ENCODE measurements at regions not wholly inside any gene's neighbourhood (a gene's known extent, or its start where the extent isn't known, plus 50 kb on each side); places are given as distances from the start of the nearest gene placed in this dataset.

GRCh38 chr2:216918088-216918680 is 58.3 kb upstream of the TNP1 start:
- peak; percentile 80 for DNase-seq

DNA sequence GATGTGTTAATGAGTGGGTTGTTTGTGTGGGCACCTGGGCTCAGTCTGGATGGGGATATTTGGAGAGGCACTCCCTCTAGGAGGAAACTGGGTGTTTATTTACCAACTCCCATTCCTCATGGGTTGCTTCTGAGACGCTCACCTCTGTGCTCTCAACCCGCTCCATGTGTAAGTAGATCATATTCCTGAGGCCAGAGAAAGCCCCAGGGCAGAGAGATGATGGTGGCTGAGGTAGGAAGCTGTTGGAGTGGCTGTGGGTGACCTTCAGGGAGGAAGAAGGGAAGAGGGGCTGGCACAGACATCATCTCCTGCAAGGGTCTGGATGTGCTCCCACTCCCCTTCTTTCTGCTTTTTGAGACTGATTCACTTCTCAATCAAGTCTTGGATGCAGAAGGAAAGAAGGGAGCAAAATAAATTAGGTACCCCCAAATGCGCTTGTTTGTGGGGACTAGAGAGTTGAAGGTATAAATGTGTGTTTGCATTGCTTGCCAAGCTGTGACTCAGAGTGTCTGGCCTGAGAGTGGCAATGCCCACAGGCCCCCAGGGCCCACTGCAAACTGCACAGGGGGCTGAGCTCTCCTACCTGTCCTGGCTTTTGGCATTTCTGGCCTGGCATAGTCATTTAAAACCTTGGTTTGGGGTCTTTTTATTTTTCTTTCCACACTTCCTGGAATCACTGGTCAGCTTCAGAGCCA is 57.2 kb upstream of the TNP1 start:
- no peak for DNase-seq

DNA sequence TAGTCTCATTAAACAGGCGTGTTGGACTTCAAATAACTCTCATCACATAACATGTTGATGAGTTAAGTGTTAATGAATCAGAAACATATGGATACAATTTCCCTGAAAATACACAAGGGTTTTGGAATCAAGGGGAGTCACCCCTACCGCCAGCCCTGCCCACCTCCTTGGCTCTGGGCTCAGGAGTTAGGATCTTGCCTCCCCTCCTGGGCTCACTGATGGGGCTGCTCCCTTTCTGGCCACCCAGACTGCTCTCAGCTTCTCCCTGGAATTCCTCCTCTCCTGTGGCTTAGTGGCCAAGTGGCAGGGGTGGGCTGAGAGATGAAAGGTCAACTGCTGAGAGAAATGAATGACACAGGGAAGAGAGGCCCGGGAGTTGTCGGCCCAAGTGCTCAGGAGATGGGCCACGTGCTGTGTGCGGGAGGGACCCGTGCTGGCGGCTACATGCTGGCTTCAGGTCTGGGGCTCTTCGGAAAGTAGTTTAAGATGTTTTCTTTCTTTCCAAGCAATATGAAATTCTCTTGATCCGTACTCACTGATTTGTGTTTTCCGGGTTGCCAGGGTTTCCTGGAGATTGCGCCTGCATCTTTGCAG is 55.8 kb upstream of the TNP1 start:
- DNase-seq: peak; percentile 27

- no peak for DNase-seq
These were observed 54.6 kb upstream of the TNP1 start for GRCh38 chr2:216914491-216914890.

DNA sequence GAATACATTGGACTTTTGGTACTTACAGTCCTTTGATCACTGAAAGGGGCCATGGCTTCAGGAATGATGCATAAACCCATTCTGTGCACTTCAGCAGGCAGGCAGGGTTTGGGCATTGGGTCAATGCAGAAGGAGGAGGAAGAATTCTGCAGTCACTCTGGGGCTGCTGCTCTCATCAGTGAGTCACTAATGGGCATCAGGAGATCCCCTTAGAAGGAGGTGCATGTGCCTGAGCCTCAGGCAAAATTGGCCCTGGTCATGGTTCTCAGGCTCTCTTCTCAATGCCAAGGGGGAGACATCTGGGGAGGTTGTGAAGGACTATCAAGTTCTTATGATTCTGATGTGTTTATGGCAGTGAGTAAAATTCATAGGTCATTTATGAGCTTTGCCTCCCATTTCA is 52.0 kb upstream of the TNP1 start:
- peak; percentile 10 for DNase-seq

DNA sequence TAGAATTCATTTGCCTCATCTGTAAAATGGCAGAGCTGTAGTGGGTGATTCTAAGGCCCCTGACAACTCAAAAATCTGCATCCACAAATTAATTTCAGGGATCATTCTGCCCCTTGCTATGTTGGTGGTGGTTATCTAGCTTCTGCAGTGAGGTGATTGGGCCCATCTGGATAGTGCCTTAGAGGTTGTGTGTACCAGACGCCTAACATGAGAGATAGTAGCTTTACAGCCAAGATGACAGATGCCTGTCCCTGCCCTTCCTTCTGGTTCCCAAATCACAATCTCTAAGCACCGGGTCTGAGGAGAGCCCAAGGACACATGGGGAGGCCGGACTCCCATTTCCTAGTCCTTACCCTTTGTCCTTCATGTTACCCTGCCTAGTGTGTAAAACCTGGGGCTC is 51.1 kb upstream of the TNP1 start:
- no peak for DNase-seq

DNA sequence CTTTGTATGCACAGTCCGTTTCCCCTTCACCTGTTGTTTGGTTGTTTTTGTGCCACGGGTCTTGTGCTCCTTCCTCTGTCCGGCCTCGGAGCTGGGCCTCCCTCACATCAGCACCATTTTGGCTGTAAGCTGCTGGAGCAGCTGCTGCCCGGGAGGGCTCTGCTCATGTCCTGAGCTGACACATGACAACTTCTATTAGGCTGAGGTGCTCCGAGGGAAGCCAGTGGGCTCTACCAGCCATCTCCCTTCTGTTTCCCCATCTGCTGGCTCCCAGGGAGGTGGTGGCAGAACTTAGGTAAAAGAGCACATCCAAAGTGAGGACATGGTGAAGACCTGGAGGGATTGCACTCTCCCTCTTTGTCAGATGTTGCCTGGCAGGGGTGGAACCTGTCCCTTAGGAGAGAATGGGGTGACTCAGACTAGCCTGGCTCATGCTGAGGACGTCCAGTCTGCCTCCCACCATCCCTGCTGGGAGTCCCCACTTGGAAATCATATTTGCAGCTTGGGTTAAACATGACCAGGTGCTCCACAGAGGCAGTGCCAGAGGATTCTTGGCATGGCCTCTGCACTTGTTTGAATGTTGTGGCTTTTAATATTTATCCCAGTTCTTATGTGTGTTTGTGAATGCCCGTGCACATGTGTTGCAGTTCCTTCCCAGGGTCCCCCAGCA is 49.8 kb upstream of the TNP1 start:
- DNase-seq: no peak

Data from fibroblast of skin of right quadriceps (primary cell).